Small intestine (tissue), 7 donors: ENCODE measurements at regions not wholly inside any gene's neighbourhood (a gene's known extent, or its start where the extent isn't known, plus 50 kb on each side); places are given as distances from the start of the nearest gene placed in this dataset.
"Not testable (repeated sequence)": the region's sequence is repeated elsewhere in the genome, so short reads cannot be mapped to it uniquely, and the experiment has no call there.

ENCODE experiments used
- DNase-seq, 2 donors: peaks; one replicate each; pipeline versions ENCODE4 v3.0.0 to v3.0.0-alpha.2; 2013
- FAIRE-seq: peaks from 2 replicates; lab custom pipeline; 2012; peaks lifted over from hg19 to GRCh38; lab: Jason Lieb, UNC
- H3K27ac ChIP-seq, 3 donors: one replicate each; pipeline ENCODE4 v1.5.1; 2013; ENCODE audit warnings: low read length in 2 of 3, mild to moderate bottlenecking in 2 of 3, control low read depth in 1 of 3, inconsistent platforms in 1 of 3, low read depth in 1 of 3, moderate library complexity in 1 of 3
- H3K27me3 ChIP-seq, 3 donors: one replicate each; pipeline ENCODE4 v1.6.1; 2013; ENCODE audit warnings: low read length in 3 of 3, inconsistent platforms in 1 of 3; ENCODE audit not compliant: control insufficient read depth in 3 of 3, insufficient read depth in 3 of 3
- H3K36me3 ChIP-seq, 3 donors: one replicate each; pipeline ENCODE4 v1.6.1; 2013; ENCODE audit warnings: low read length in 3 of 3, inconsistent platforms in 1 of 3, low read depth in 1 of 3, mild to moderate bottlenecking in 1 of 3, moderate library complexity in 1 of 3; ENCODE audit not compliant: control insufficient read depth in 3 of 3, insufficient read depth in 2 of 3
- H3K4me1 ChIP-seq, 3 donors: one replicate each; pipeline ENCODE4 v1.6.1; 2013; ENCODE audit warnings: low read length in 2 of 3, inconsistent platforms in 1 of 3, low read depth in 1 of 3, mild to moderate bottlenecking in 1 of 3, moderate library complexity in 1 of 3; ENCODE audit not compliant: control insufficient read depth in 3 of 3, insufficient read depth in 2 of 3
- H3K4me3 ChIP-seq, 3 donors: one replicate each; pipeline ENCODE4 v1.5.1; 2013; ENCODE audit warnings: low read length in 3 of 3, control low read depth in 1 of 3, inconsistent platforms in 1 of 3, low read depth in 1 of 3, mild to moderate bottlenecking in 1 of 3, moderate library complexity in 1 of 3
- H3K9me3 ChIP-seq, 2 donors: one replicate each; pipeline ENCODE4 v1.6.1; 2013; ENCODE audit warnings: low read depth in 1 of 2, low read length in 1 of 2; ENCODE audit not compliant: control insufficient read depth in 2 of 2, insufficient read depth in 1 of 2
- WGBS, 3 donors: extraction: QIAGEN DNeasy Blood & Tissue Kit; methylation state at CpG; one replicate each; pipeline ENCODE4 v1.1.7; 2013; 5-methylcytosine and 5-hydroxymethylcytosine counted together
- donor health status: healthy with polysubstance abuse.
- donor health status: control.
- donor health status: control.
- donor health status: Bipolar disorder and iron deficiency.
- donor health status: healthy.

DNA sequence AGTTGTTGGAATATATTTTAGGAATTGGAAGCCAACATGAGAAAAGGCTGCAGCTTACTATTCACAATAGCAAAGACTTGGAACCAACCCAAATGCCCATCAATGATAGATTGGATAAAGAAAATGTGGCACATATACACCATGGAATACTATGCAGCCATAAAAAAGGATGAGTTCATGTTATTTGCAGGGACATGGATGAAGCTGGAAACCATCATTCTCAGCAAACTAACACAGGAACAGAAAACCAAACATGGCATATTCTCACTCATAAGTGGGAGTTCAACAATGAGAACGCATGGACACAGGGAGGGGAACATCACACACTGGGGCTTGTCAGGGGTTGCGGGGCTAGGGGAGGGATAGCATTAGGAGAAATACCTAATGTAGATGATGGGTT, 192.1 kb upstream of the ANK3 start:
- FAIRE-seq, H3K9me3 ChIP-seq, H3K27ac ChIP-seq, H3K27me3 ChIP-seq, DNase-seq, H3K36me3 ChIP-seq, H3K4me3 ChIP-seq, H3K4me1 ChIP-seq: not testable (repeated sequence)
- 96 to 98% (median 97%) methylated on average over 2 of the region's 2 CpGs for WGBS, 3 donors

DNA sequence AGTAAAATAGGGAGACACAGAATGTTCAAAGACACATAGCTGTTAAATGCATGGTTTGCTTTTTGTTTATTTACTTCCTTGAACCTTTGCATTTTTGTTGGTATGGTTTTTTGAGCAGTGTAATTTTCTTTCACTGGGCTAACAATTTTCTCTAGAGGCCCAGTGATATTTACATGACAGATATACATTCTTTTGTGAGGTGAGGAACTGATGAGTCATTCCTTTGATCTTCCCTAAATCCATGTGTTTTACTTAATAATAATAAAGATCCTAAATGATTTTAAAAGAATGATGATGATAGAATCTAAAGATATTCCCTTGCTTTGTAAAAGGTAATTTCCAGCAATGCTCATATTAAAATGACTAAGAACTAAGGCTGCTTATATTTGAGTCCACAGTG, 188.5 kb upstream of the ANK3 start:
- FAIRE-seq (no peak), DNase-seq (no peak)
- Histone ChIP-seq H3K36me3 (no peaks in the 10 kb centered on the region), H3K27me3 (no peaks in the 10 kb centered on the region), H3K9me3 (peaks cover 0 to 3% of the 10 kb centered on the region in 2 donors), H3K4me3 (no peak overlapping the region), H3K27ac (no peak overlapping the region), H3K4me1 (no peaks in the 10 kb centered on the region)

DNA sequence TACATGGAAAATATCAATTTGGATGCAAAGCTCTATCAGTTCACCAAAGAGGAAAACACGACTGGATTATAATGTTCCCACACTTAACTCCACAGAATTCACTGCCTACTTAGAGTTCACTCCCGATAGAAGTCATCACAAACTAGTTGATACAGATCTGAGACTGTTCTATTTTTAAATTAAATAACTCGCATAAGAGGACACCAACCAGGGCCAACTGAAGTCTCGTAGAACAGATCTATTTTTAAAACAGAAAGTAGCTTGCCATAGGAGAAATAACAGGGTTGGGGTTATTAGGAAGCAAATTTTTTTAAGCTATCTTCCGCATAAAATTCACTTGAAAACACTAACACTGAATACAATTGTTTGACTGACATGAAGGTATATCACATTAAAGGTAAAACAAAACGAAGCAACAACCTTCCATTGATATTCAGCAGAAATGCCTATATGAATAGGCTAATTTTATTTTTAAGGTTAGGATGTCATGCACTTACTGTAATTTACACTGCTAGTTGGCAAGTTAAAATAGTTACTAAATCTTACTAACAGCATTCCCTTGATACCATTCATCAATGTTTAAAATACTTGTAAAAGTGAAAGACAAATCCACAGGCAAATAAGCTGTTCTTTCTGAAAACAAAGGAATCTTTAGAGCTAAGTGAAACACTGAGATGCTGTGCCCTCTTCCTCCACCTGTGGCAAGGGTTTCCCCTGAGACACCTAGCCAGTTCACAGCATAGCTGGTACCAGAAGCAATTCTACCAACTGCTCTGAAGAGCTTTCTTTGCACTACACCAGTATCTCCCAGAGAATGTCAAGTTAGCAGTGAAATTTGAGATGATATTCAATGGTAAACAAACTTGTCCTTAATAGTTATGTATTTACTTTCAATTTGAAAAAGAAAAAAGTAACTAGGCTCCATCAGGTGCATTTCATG, 186.7 kb upstream of the ANK3 start:
- DNase-seq: no peak
- WGBS, 3 donors: 49 to 81% (median 64%) methylated on average over 6 of the region's 6 CpGs
- no peaks in the 10 kb centered on the region for H3K4me1 ChIP-seq
- no peak for FAIRE-seq
- H3K27ac ChIP-seq: no peak overlapping the region
- H3K27me3 ChIP-seq: no peaks in the 10 kb centered on the region
- no peak overlapping the region for H3K4me3 ChIP-seq
- peaks cover 0 to 3% of the 10 kb centered on the region in 2 donors for H3K9me3 ChIP-seq
- H3K36me3 ChIP-seq: no peaks in the 10 kb centered on the region

DNA sequence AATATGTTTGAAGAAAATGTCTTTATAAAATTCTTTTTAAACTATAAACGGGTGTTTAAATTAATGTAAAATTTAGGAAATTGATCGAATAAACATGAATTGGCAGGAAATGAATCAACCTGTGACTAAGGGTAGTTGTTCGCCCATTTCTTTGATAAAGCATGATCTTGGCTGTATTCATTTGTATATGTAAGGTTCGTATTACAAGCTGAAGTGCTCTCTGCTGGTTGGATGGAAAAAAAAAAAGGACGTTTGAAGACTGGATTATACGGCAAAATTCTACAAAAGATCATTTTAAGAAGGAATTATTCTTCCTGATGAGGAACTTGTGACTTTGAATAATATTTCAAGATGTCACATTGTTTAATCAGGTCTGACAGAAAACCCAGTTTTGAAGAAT, 185.4 kb upstream of the ANK3 start:
- Histone ChIP-seq H3K36me3 (no peaks in the 10 kb centered on the region), H3K9me3 (peaks cover 0 to 3% of the 10 kb centered on the region in 2 donors), H3K4me1 (no peaks in the 10 kb centered on the region), H3K27me3 (no peaks in the 10 kb centered on the region), H3K4me3 (no peak overlapping the region), H3K27ac (no peak overlapping the region)
- 86 to 93% (median 89%) methylated on average over 6 of the region's 6 CpGs for WGBS, 3 donors
- FAIRE-seq: no peak
- no peak for DNase-seq

DNA sequence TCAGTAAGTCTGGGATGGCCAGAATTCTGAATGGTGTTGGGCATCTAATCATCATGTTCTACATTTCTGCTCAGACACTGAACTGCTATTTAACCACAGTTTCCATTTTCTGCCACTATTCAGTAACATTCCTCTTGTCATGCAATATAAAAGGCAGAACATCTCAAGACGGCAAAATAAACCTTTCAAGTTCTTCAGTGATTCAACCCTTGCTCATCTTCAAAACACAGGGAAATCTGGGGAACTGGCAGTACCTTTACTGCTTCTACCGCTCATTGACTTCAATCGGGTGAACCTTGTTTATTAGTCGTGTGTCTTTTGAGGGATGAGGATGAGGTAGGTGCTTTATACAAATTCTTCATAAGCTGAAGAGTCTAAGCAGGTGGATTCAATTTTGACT, 184.7 kb upstream of the ANK3 start:
- Histone ChIP-seq H3K36me3 (no peaks in the 10 kb centered on the region), H3K9me3 (peaks cover 0 to 3% of the 10 kb centered on the region in 2 donors), H3K4me1 (no peaks in the 10 kb centered on the region), H3K27ac (no peak overlapping the region), H3K27me3 (no peaks in the 10 kb centered on the region), H3K4me3 (no peak overlapping the region)
- 95 to 99% (median 96%) methylated on average over 4 of the region's 4 CpGs for WGBS, 3 donors
- DNase-seq: no peak
- FAIRE-seq: no peak

DNA sequence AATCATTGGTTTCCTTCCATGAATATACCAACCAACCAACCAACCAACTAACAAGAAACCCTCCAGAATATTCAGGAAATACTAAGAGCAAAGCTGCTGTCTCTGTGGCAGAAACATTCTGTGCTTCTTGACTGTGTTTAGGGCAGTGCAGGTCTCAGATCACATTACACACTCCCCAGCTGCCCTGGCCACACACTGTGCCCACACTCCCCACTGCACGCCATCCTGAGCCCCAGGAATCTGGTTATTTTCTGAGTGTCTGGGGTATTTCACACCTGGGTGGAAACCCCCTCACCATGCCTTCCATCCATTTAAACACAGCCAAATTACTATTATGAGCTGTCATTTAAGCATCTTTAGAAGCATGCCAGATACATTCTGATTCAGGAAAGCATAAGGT, 183.7 kb upstream of the ANK3 start:
- 75 to 87% (median 82%) methylated on average over 1 of the region's 1 CpG for WGBS, 3 donors
- FAIRE-seq (no peak), DNase-seq (no peak)
- H3K4me1 ChIP-seq: no peaks in the 10 kb centered on the region
- no peak overlapping the region for H3K27ac ChIP-seq
- H3K9me3 ChIP-seq: peaks cover 0 to 3% of the 10 kb centered on the region in 2 donors
- H3K36me3 ChIP-seq: no peaks in the 10 kb centered on the region
- no peak overlapping the region for H3K4me3 ChIP-seq
- H3K27me3 ChIP-seq: no peaks in the 10 kb centered on the region

DNA sequence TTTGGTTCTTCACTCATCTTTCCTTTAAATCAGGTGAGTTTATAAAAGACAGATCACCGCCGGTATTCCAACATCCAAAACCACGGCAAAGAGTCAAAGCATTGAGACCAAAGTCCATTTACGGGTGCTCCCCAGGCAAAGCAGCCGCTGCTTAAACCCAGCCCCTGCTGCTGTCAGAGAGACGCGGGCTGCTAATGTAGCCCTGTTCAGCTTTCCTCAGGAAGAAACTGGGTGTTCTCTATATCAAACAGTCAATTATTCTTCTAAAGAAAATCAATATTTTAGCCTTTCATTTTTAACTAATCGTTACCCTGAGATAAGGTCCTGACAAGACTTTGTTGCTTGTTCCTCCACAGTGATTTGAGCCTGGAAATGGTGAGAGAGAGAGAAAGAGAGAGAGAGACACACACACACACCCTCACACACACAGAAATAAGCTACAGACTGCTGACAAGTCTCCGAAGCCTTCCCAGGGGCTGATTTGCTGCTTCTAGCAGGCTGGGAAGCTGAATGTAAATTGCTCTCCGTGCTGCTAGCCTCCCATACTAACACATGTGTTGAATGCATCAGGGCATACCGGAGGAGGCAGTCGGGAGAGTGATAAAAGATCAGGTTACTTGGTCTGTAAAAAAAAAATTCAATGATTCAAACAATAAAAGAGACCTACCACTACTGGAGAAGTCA, 183.0 kb upstream of the ANK3 start:
- Histone ChIP-seq H3K9me3 (peaks cover 0 to 3% of the 10 kb centered on the region in 2 donors), H3K4me1 (no peaks in the 10 kb centered on the region), H3K27me3 (no peaks in the 10 kb centered on the region), H3K4me3 (peak overlapping the region in 2 of 3 donors; percentile 12 to 40), H3K27ac (peak overlapping the region in 1 of 3 donors; percentile 50), H3K36me3 (no peaks in the 10 kb centered on the region)
- WGBS, 3 donors: 2 to 6% (median 4%) methylated on average over 12 of the region's 12 CpGs
- FAIRE-seq (no peak), DNase-seq (peak; percentile 67 to 71)

DNA sequence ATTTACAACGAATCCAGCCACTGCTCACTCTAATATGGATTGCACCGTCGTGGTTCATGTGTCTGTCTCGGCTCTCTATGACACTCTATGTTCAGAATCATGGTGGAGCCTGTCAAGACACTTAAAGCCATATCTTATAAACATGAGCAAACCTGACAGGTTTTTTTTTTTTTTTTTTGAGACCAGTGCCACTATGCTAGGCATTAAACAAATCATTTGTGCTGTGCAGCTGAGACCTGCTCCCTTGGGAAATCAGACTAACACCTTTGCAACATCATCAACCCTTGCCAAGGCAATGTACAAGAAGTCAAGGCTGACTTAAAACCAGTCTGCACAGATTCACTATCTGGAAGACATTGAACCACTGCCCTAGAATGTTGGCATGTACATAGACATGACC, 181.2 kb upstream of the ANK3 start:
- FAIRE-seq (no peak), DNase-seq (no peak)
- H3K4me1 ChIP-seq: no peaks in the 10 kb centered on the region
- no peak overlapping the region for H3K4me3 ChIP-seq
- WGBS, 3 donors: 90 to 93% (median 91%) methylated on average over 4 of the region's 4 CpGs
- H3K36me3 ChIP-seq: no peaks in the 10 kb centered on the region
- no peak overlapping the region for H3K27ac ChIP-seq
- peaks cover 0 to 7% of the 10 kb centered on the region in 2 donors for H3K9me3 ChIP-seq
- no peaks in the 10 kb centered on the region for H3K27me3 ChIP-seq
